AG09319 (cell line): ENCODE measurements at regions not wholly inside any gene's neighbourhood (a gene's known extent, or its start where the extent isn't known, plus 50 kb on each side); places are given as distances from the start of the nearest gene placed in this dataset.

ENCODE experiments used
- DNase-seq: peaks from one replicate; pipeline ENCODE4 v3.0.0-alpha.2; 2010; ENCODE audit warnings: low read depth; ENCODE audit errors: extremely low read depth
- TF ChIP-seq, protein P1 (sequence below): IDR thresholded peaks from 2 replicates; pipeline ENCODE4 v1.5.1; 2011; ENCODE audit warnings: low read depth, mild to moderate bottlenecking, inconsistent platforms, low read length, moderate library complexity

- TF ChIP-seq, protein P1, sequence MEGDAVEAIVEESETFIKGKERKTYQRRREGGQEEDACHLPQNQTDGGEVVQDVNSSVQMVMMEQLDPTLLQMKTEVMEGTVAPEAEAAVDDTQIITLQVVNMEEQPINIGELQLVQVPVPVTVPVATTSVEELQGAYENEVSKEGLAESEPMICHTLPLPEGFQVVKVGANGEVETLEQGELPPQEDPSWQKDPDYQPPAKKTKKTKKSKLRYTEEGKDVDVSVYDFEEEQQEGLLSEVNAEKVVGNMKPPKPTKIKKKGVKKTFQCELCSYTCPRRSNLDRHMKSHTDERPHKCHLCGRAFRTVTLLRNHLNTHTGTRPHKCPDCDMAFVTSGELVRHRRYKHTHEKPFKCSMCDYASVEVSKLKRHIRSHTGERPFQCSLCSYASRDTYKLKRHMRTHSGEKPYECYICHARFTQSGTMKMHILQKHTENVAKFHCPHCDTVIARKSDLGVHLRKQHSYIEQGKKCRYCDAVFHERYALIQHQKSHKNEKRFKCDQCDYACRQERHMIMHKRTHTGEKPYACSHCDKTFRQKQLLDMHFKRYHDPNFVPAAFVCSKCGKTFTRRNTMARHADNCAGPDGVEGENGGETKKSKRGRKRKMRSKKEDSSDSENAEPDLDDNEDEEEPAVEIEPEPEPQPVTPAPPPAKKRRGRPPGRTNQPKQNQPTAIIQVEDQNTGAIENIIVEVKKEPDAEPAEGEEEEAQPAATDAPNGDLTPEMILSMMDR, result no peak
- peak; percentile 15 for DNase-seq
Measured at GRCh38 chr12:58575256-58575655, 345.0 kb downstream of the LRIG3 start.

GRCh38 chr12:58576081-58576480, 344.2 kb downstream of the LRIG3 start:
- TF ChIP-seq, protein P1, result no peak
- DNase-seq, result no peak

- no peak for DNase-seq
- TF ChIP-seq, protein P1, result no peak
Measured at GRCh38 chr12:58576916-58577315, 343.4 kb downstream of the LRIG3 start.

- TF ChIP-seq, protein P1, result no peak
Measured at GRCh38 chr12:58580095-58580494, 340.2 kb downstream of the LRIG3 start.

GRCh38 chr12:58583529-58583928, 336.8 kb downstream of the LRIG3 start:
- TF ChIP-seq, protein P1, result no peak
- peak; percentile 29 for DNase-seq

More at GRCh38 chr12:58580095-58580494, 340.2 kb downstream of the LRIG3 start:
- no peak for DNase-seq

DNA sequence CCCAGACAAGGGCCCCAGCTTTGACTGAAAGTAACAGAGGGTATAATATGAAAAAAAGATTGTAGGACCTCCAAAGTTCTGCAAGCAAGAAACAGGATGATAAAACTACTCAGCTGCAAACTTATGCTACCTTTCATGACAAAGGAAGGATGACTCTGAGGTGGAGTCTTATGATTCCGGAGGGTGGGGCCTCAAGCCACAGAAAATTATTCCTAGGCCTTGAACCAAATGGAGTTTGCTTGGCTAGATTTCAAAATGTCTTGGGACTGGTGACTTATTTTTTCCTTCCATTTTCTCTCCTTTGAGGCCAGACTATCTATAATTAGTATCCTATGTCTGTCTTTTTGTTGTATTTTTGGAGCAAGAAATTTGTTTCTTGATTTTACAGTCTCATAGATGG, 336.4 kb downstream of the LRIG3 start:
- TF ChIP-seq, protein P1, result no peak

GRCh38 chr12:58584880-58585279, 335.4 kb downstream of the LRIG3 start:
- no peak for DNase-seq
- TF ChIP-seq, protein P1, result no peak

More for the DNA sequence above, 336.4 kb downstream of the LRIG3 start:
- no peak for DNase-seq
